ENCODE measurements at regions not wholly inside any gene's neighbourhood (a gene's known extent, or its start where the extent isn't known, plus 50 kb on each side); places are given as distances from the start of the nearest gene placed in this dataset.

DNA sequence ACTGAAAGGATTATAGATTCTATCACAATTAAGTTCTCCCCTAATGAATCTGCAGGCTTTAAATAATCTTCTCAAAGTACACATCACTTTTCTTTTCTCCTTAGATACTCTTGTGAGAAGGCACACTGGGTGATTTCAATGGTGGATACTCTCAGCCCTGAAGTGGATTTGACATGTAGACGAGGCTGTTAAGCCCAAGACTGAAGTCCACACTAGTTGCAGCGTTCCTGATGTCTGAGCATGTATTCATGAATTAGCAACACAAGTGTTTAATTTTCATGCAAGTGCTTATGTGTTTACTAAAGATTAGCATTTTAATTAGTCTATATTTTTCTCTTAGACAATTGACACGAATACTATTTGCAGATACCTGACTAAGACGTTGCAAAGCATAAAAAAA, 218.9 kb downstream of the TMEM161B start:
- TF ChIP-seq, protein P1, sequence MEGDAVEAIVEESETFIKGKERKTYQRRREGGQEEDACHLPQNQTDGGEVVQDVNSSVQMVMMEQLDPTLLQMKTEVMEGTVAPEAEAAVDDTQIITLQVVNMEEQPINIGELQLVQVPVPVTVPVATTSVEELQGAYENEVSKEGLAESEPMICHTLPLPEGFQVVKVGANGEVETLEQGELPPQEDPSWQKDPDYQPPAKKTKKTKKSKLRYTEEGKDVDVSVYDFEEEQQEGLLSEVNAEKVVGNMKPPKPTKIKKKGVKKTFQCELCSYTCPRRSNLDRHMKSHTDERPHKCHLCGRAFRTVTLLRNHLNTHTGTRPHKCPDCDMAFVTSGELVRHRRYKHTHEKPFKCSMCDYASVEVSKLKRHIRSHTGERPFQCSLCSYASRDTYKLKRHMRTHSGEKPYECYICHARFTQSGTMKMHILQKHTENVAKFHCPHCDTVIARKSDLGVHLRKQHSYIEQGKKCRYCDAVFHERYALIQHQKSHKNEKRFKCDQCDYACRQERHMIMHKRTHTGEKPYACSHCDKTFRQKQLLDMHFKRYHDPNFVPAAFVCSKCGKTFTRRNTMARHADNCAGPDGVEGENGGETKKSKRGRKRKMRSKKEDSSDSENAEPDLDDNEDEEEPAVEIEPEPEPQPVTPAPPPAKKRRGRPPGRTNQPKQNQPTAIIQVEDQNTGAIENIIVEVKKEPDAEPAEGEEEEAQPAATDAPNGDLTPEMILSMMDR (IDR thresholded peaks at IDR 0.05) = no peak
- TF ChIP-seq EZH2 (IDR thresholded peaks at IDR 0.05; ENCODE audit: borderline replicate concordance, insufficient read depth, low read depth, low read length, poor library complexity, severe bottlenecking) = no peak

Measured in B cell (primary cell).